KMS-11 (cell line): ENCODE measurements at regions not wholly inside any gene's neighbourhood (a gene's known extent, or its start where the extent isn't known, plus 50 kb on each side); places are given as distances from the start of the nearest gene placed in this dataset.

Experiments
- H2AFZ ChIP-seq: fragments of 200-600 bp; sonication (generic); 2 replicates; pipeline ENCODE4 v1.6.1; 2016; ENCODE audit warnings: antibody characterized with exemption, mixed run types, low read depth
- H3K27ac ChIP-seq: fragments of 200-600 bp; sonication (generic); 2 replicates; pipeline ENCODE4 v1.6.1; 2016; ENCODE audit warnings: mild to moderate bottlenecking, mixed run types
- H3K27me3 ChIP-seq: fragments of 200-600 bp; sonication (generic); 2 replicates; pipeline ENCODE4 v1.6.1; 2017; ENCODE audit warnings: mild to moderate bottlenecking, low read depth, mixed run types, moderate library complexity; ENCODE audit not compliant: insufficient read depth
- H3K36me3 ChIP-seq: fragments of 200-600 bp; sonication (generic); 2 replicates; pipeline ENCODE4 v1.6.1; 2017; ENCODE audit warnings: mild to moderate bottlenecking, mixed run types; ENCODE audit not compliant: insufficient read depth
- H3K4me1 ChIP-seq: fragments of 200-600 bp; sonication (generic); 2 replicates; pipeline ENCODE4 v1.6.1; 2016; ENCODE audit warnings: mild to moderate bottlenecking, low read depth, mixed run types; ENCODE audit not compliant: poor library complexity, severe bottlenecking
- H3K4me2 ChIP-seq: fragments of 200-600 bp; sonication (generic); 2 replicates; pipeline ENCODE4 v1.7.0; 2016; ENCODE audit warnings: mild to moderate bottlenecking, mixed run types
- H3K4me3 ChIP-seq: fragments of 200-600 bp; sonication (generic); IDR thresholded peaks from 2 replicates; pipeline ENCODE4 v1.6.1; 2017; ENCODE audit warnings: low read depth, low read length, mixed read lengths; ENCODE audit not compliant: insufficient read depth
- H3K79me2 ChIP-seq: fragments of 200-600 bp; sonication (generic); 2 replicates; pipeline ENCODE4 v1.6.1; 2016; ENCODE audit warnings: low read depth, mixed run types; ENCODE audit not compliant: insufficient read depth
- H3K9ac ChIP-seq: fragments of 200-600 bp; sonication (generic); 2 replicates; pipeline ENCODE4 v1.6.1; 2016; ENCODE audit warnings: mild to moderate bottlenecking, mixed run types
- H4K20me1 ChIP-seq: fragments of 200-600 bp; sonication (generic); 2 replicates; pipeline ENCODE4 v1.6.1; 2016; ENCODE audit warnings: mild to moderate bottlenecking, mixed run types; ENCODE audit not compliant: insufficient read depth
- CTCF ChIP-seq: fragments of 200-600 bp; sonication (generic); conservative IDR thresholded peaks from 2 replicates; pipeline ENCODE4 v1.6.1; 2017; ENCODE audit warnings: low read depth, mild to moderate bottlenecking, antibody characterized with exemption, low read length, moderate library complexity, mixed read lengths

- H4K20me1 ChIP-seq = no peaks in the 10 kb centered on the region
- H3K36me3 ChIP-seq = no peaks in the 10 kb centered on the region
- no peak overlapping the region for H3K4me2 ChIP-seq
- H2AFZ ChIP-seq = no peak overlapping the region
- no peak overlapping the region for H3K9ac ChIP-seq
- H3K79me2 ChIP-seq = no peaks in the 10 kb centered on the region
- no peak overlapping the region for H3K4me3 ChIP-seq
- H3K27ac ChIP-seq = no peak overlapping the region
- H3K27me3 ChIP-seq = no peaks in the 10 kb centered on the region
- H3K4me1 ChIP-seq = no peaks in the 10 kb centered on the region
- TF ChIP-seq CTCF = no peak
Observed at GRCh38 chr4:63308697-63309096, 1100.6 kb downstream of the TECRL start.

- no peak overlapping the region for H2AFZ ChIP-seq
- no peak overlapping the region for H3K27ac ChIP-seq
- H4K20me1 ChIP-seq = no peaks in the 10 kb centered on the region
- H3K4me1 ChIP-seq = no peaks in the 10 kb centered on the region
- no peak for TF ChIP-seq CTCF
- no peak overlapping the region for H3K4me2 ChIP-seq
- H3K9ac ChIP-seq = no peak overlapping the region
- H3K4me3 ChIP-seq = no peak overlapping the region
- H3K79me2 ChIP-seq = no peaks in the 10 kb centered on the region
- no peaks in the 10 kb centered on the region for H3K36me3 ChIP-seq
- no peaks in the 10 kb centered on the region for H3K27me3 ChIP-seq
Observed at GRCh38 chr4:63302792-63303191, 1106.5 kb downstream of the TECRL start.

GRCh38 chr4:63302078-63302477 lies 1107.2 kb downstream of the TECRL start:
- Histone ChIP-seq H3K9ac (no peak overlapping the region), H4K20me1 (no peaks in the 10 kb centered on the region), H3K27me3 (no peaks in the 10 kb centered on the region), H3K4me2 (no peak overlapping the region), H3K79me2 (no peaks in the 10 kb centered on the region), H3K27ac (no peak overlapping the region), H3K4me1 (no peaks in the 10 kb centered on the region), H3K4me3 (no peak overlapping the region), H3K36me3 (no peaks in the 10 kb centered on the region), H2AFZ (no peak overlapping the region)
- TF ChIP-seq CTCF = no peak

- no peaks in the 10 kb centered on the region for H3K36me3 ChIP-seq
- no peaks in the 10 kb centered on the region for H3K4me1 ChIP-seq
- no peaks in the 10 kb centered on the region for H3K27me3 ChIP-seq
- H2AFZ ChIP-seq = no peak overlapping the region
- H3K79me2 ChIP-seq = no peaks in the 10 kb centered on the region
- no peak for TF ChIP-seq CTCF
- H3K9ac ChIP-seq = no peak overlapping the region
- no peak overlapping the region for H3K27ac ChIP-seq
- H4K20me1 ChIP-seq = no peaks in the 10 kb centered on the region
- H3K4me2 ChIP-seq = no peak overlapping the region
- H3K4me3 ChIP-seq = no peak overlapping the region
Observed at GRCh38 chr4:63296773-63297172, 1112.5 kb downstream of the TECRL start.

- Histone ChIP-seq H3K4me3 (no peak overlapping the region), H3K27ac (no peak overlapping the region), H3K4me1 (no peaks in the 10 kb centered on the region), H3K9ac (no peak overlapping the region), H3K27me3 (no peaks in the 10 kb centered on the region), H2AFZ (no peak overlapping the region), H3K4me2 (no peak overlapping the region), H3K36me3 (no peaks in the 10 kb centered on the region), H3K79me2 (no peaks in the 10 kb centered on the region), H4K20me1 (no peaks in the 10 kb centered on the region)
- no peak for TF ChIP-seq CTCF
Observed at GRCh38 chr4:63275491-63275890, 1133.8 kb downstream of the TECRL start.
